ENCODE measurements at regions not wholly inside any gene's neighbourhood (a gene's known extent, or its start where the extent isn't known, plus 50 kb on each side); places are given as distances from the start of the nearest gene placed in this dataset.

- no peak overlapping the region for H3K4me3 ChIP-seq (ENCODE audit: low read depth, low read length)
- no peak for TF ChIP-seq CTCF (IDR thresholded peaks at IDR 0.05; ENCODE audit: borderline replicate concordance, insufficient read depth, low read depth, low read length)
These were observed 90.3 kb upstream of the THY1 start for GRCh38 chr11:119513131-119513805.

- TF ChIP-seq CTCF (IDR thresholded peaks at IDR 0.05; ENCODE audit: borderline replicate concordance, insufficient read depth, low read depth, low read length), result no peak
- H3K4me3 ChIP-seq (ENCODE audit: low read depth, low read length), result no peak overlapping the region
These were observed 89.4 kb upstream of the THY1 start for GRCh38 chr11:119512369-119512768.

- no peak overlapping the region for H3K4me3 ChIP-seq (ENCODE audit: low read depth, low read length)
- no peak for TF ChIP-seq CTCF (IDR thresholded peaks at IDR 0.05; ENCODE audit: borderline replicate concordance, insufficient read depth, low read depth, low read length)
These were observed 88.8 kb upstream of the THY1 start for GRCh38 chr11:119511614-119512306.

GRCh38 chr11:119509969-119510401 lies 87.0 kb upstream of the THY1 start:
- H3K4me3 ChIP-seq (ENCODE audit: low read depth, low read length), result no peak overlapping the region
- no peak for TF ChIP-seq CTCF (IDR thresholded peaks at IDR 0.05; ENCODE audit: borderline replicate concordance, insufficient read depth, low read depth, low read length)

- no peak overlapping the region for H3K4me3 ChIP-seq (ENCODE audit: low read depth, low read length)
- no peak for TF ChIP-seq CTCF (IDR thresholded peaks at IDR 0.05; ENCODE audit: borderline replicate concordance, insufficient read depth, low read depth, low read length)
These were observed 86.4 kb upstream of the THY1 start for GRCh38 chr11:119509282-119509841.

- TF ChIP-seq CTCF (IDR thresholded peaks at IDR 0.05; ENCODE audit: borderline replicate concordance, insufficient read depth, low read depth, low read length), result no peak
- no peak overlapping the region for H3K4me3 ChIP-seq (ENCODE audit: low read depth, low read length)
These were observed 83.5 kb upstream of the THY1 start for GRCh38 chr11:119506436-119506835.

- TF ChIP-seq CTCF (IDR thresholded peaks at IDR 0.05; ENCODE audit: borderline replicate concordance, insufficient read depth, low read depth, low read length), result no peak
- no peak overlapping the region for H3K4me3 ChIP-seq (ENCODE audit: low read depth, low read length)
These were observed 82.9 kb upstream of the THY1 start for GRCh38 chr11:119505861-119506260.

Data from GM12875 (cell line).